Natural killer cell treated with Interleukin-12 subunit alpha and Interleukin-12 subunit beta and Interleukin-15 and Interleukin-18, amount 100 ng/mL, for 72 hours (primary cell): ENCODE measurements at regions not wholly inside any gene's neighbourhood (a gene's known extent, or its start where the extent isn't known, plus 50 kb on each side); places are given as distances from the start of the nearest gene placed in this dataset.

ENCODE experiments used
- ATAC-seq, 2 donors: fragments of 150-1000 bp; cut with Tn5 transposase in 1 of 2; sonication (Bioruptor Pico), chemical (Tn5 transposase) in 1 of 2; 2 replicates each; pipeline ENCODE4 v1.10.0; 2021
- DNase-seq: peaks from one replicate; pipeline ENCODE4 v3.0.0; 2022; ENCODE audit warnings: low spot score
- H3K27ac Mint-ChIP-seq, 2 donors: 1 replicate in 1 of 2; 2 replicates in 1 of 2; pipeline ENCODE4 v1.8.0; 2022; ENCODE audit warnings: mixed read lengths in 2 of 2, mild to moderate bottlenecking in 1 of 2, moderate library complexity in 1 of 2
- H3K27me3 Mint-ChIP-seq, 2 donors: 1 replicate in 1 of 2; 2 replicates in 1 of 2; pipeline ENCODE4 v1.8.0; 2022; ENCODE audit warnings: mixed read lengths in 2 of 2
- H3K36me3 Mint-ChIP-seq: one replicate; pipeline ENCODE4 v1.8.0; 2022; ENCODE audit warnings: mixed read lengths
- H3K4me1 Mint-ChIP-seq, 2 donors: 1 replicate in 1 of 2; 2 replicates in 1 of 2; pipeline ENCODE4 v1.8.0; 2022; ENCODE audit warnings: low read depth in 2 of 2, mixed read lengths in 2 of 2, mild to moderate bottlenecking in 1 of 2
- H3K4me3 Mint-ChIP-seq: one replicate; pipeline ENCODE4 v1.8.0; 2022; ENCODE audit warnings: mixed read lengths
- H3K9me3 Mint-ChIP-seq: 2 replicates; pipeline ENCODE4 v1.8.0; 2022; ENCODE audit warnings: mixed read lengths

- Mint-ChIP-seq H3K4me3 (no peak overlapping the region), H3K36me3 (peaks cover 7% of the 10 kb centered on the region), H3K27me3 (peaks cover 13 to 14% of the 10 kb centered on the region in 2 donors), H3K27ac (no peak overlapping the region), H3K4me1 (no peaks in the 10 kb centered on the region), H3K9me3 (peaks cover 4% of the 10 kb centered on the region)
- ATAC-seq (no peak), DNase-seq (no peak)
These were observed 271.8 kb downstream of the QKI start for GRCh38 chr6:163686301-163686700.

GRCh38 chr6:163683105-163683622 is 268.6 kb downstream of the QKI start:
- no peak overlapping the region for H3K4me3 Mint-ChIP-seq
- H3K36me3 Mint-ChIP-seq: peaks cover 7% of the 10 kb centered on the region
- peaks cover 0 to 4% of the 10 kb centered on the region in 2 donors for H3K4me1 Mint-ChIP-seq
- ATAC-seq: no peak
- H3K27ac Mint-ChIP-seq: no peak overlapping the region
- no peak for DNase-seq
- peaks cover 4% of the 10 kb centered on the region for H3K9me3 Mint-ChIP-seq
- H3K27me3 Mint-ChIP-seq: peaks cover 13% of the 10 kb centered on the region in 2 donors

- H3K4me1 Mint-ChIP-seq: peaks cover 0 to 4% of the 10 kb centered on the region in 2 donors
- H3K27ac Mint-ChIP-seq: no peak overlapping the region
- H3K4me3 Mint-ChIP-seq: no peak overlapping the region
- H3K36me3 Mint-ChIP-seq: peaks cover 7% of the 10 kb centered on the region
- H3K27me3 Mint-ChIP-seq: peaks cover 10 to 12% of the 10 kb centered on the region in 2 donors
- DNase-seq (no peak), ATAC-seq (no peak)
- H3K9me3 Mint-ChIP-seq: peaks cover 4% of the 10 kb centered on the region
These were observed 265.2 kb downstream of the QKI start for GRCh38 chr6:163679753-163680152.

- Mint-ChIP-seq H3K27ac (no peak overlapping the region), H3K4me3 (no peak overlapping the region), H3K4me1 (peaks cover 0 to 4% of the 10 kb centered on the region in 2 donors), H3K9me3 (peaks cover 4% of the 10 kb centered on the region), H3K36me3 (peaks cover 5% of the 10 kb centered on the region), H3K27me3 (peaks cover 6 to 9% of the 10 kb centered on the region in 2 donors)
- DNase-seq (no peak), ATAC-seq (no peak)
These were observed 264.6 kb downstream of the QKI start for GRCh38 chr6:163679012-163679660.

GRCh38 chr6:163675611-163676010 is 261.1 kb downstream of the QKI start:
- Mint-ChIP-seq H3K4me1 (peaks cover 0 to 4% of the 10 kb centered on the region in 2 donors), H3K27ac (no peak overlapping the region), H3K4me3 (no peak overlapping the region), H3K27me3 (peaks cover 0 to 5% of the 10 kb centered on the region in 2 donors), H3K9me3 (no peaks in the 10 kb centered on the region), H3K36me3 (no peaks in the 10 kb centered on the region)
- ATAC-seq: no peak
- DNase-seq: no peak

GRCh38 chr6:163672710-163673109 is 258.2 kb downstream of the QKI start:
- peaks cover 0 to 5% of the 10 kb centered on the region in 2 donors for H3K27me3 Mint-ChIP-seq
- H3K36me3 Mint-ChIP-seq: no peaks in the 10 kb centered on the region
- H3K9me3 Mint-ChIP-seq: no peaks in the 10 kb centered on the region
- H3K27ac Mint-ChIP-seq: no peak overlapping the region
- no peak overlapping the region for H3K4me3 Mint-ChIP-seq
- DNase-seq (no peak), ATAC-seq (no peak)
- peaks cover 5 to 6% of the 10 kb centered on the region in 2 donors for H3K4me1 Mint-ChIP-seq

- DNase-seq (no peak), ATAC-seq (no peak)
- no peaks in the 10 kb centered on the region for H3K36me3 Mint-ChIP-seq
- H3K27me3 Mint-ChIP-seq: peaks cover 0 to 5% of the 10 kb centered on the region in 2 donors
- H3K9me3 Mint-ChIP-seq: no peaks in the 10 kb centered on the region
- peaks cover 13 to 14% of the 10 kb centered on the region in 2 donors for H3K4me1 Mint-ChIP-seq
- H3K27ac Mint-ChIP-seq: no peak overlapping the region
- no peak overlapping the region for H3K4me3 Mint-ChIP-seq
These were observed 257.3 kb downstream of the QKI start for GRCh38 chr6:163671791-163672190.

GRCh38 chr6:163671355-163671754 is 256.8 kb downstream of the QKI start:
- H3K27ac Mint-ChIP-seq: no peak overlapping the region
- peaks cover 16 to 18% of the 10 kb centered on the region in 2 donors for H3K4me1 Mint-ChIP-seq
- H3K4me3 Mint-ChIP-seq: no peak overlapping the region
- H3K9me3 Mint-ChIP-seq: no peaks in the 10 kb centered on the region
- DNase-seq (no peak), ATAC-seq (no peak)
- no peaks in the 10 kb centered on the region for H3K36me3 Mint-ChIP-seq
- H3K27me3 Mint-ChIP-seq: peaks cover 0 to 5% of the 10 kb centered on the region in 2 donors

- Mint-ChIP-seq H3K27me3 (peaks cover 0 to 5% of the 10 kb centered on the region in 2 donors), H3K4me1 (peaks cover 16 to 18% of the 10 kb centered on the region in 2 donors), H3K36me3 (no peaks in the 10 kb centered on the region), H3K27ac (no peak overlapping the region), H3K9me3 (no peaks in the 10 kb centered on the region), H3K4me3 (no peak overlapping the region)
- ATAC-seq: no peak
- no peak for DNase-seq
These were observed 255.8 kb downstream of the QKI start for GRCh38 chr6:163670336-163670735.

- H3K36me3 Mint-ChIP-seq: no peaks in the 10 kb centered on the region
- H3K9me3 Mint-ChIP-seq: no peaks in the 10 kb centered on the region
- peaks cover 0 to 2% of the 10 kb centered on the region in 2 donors for H3K27me3 Mint-ChIP-seq
- H3K27ac Mint-ChIP-seq: no peak overlapping the region
- peak overlapping the region; percentile 31 for H3K4me3 Mint-ChIP-seq
- peaks cover 16 to 18% of the 10 kb centered on the region in 2 donors for H3K4me1 Mint-ChIP-seq
- DNase-seq (no peak), ATAC-seq (no peak)
These were observed 253.5 kb downstream of the QKI start for GRCh38 chr6:163668061-163668426.

- H3K9me3 Mint-ChIP-seq: no peaks in the 10 kb centered on the region
- peaks cover 0 to 2% of the 10 kb centered on the region in 2 donors for H3K27me3 Mint-ChIP-seq
- peak; percentile 63 for DNase-seq
- H3K4me3 Mint-ChIP-seq: peak overlapping the region; percentile 31
- no peaks in the 10 kb centered on the region for H3K36me3 Mint-ChIP-seq
- peaks cover 16 to 18% of the 10 kb centered on the region in 2 donors for H3K4me1 Mint-ChIP-seq
- peak; percentile 87 for ATAC-seq
- peak overlapping the region in 1 of 2 donors; percentile 3 for H3K27ac Mint-ChIP-seq
These were observed 253.0 kb downstream of the QKI start for GRCh38 chr6:163667372-163668060.

- DNase-seq: no peak
- ATAC-seq: no peak
- Mint-ChIP-seq H3K4me3 (no peak overlapping the region), H3K9me3 (no peaks in the 10 kb centered on the region), H3K4me1 (peaks cover 27 to 29% of the 10 kb centered on the region in 2 donors), H3K27ac (no peak overlapping the region), H3K27me3 (peaks cover 0 to 6% of the 10 kb centered on the region in 2 donors), H3K36me3 (no peaks in the 10 kb centered on the region)
These were observed 250.9 kb downstream of the QKI start for GRCh38 chr6:163665464-163665863.

- H3K36me3 Mint-ChIP-seq: peaks cover 13% of the 10 kb centered on the region
- H3K4me1 Mint-ChIP-seq: peaks cover 27 to 29% of the 10 kb centered on the region in 2 donors
- no peaks in the 10 kb centered on the region for H3K9me3 Mint-ChIP-seq
- no peak for ATAC-seq
- no peak for DNase-seq
- no peak overlapping the region for H3K27ac Mint-ChIP-seq
- peaks cover 17 to 19% of the 10 kb centered on the region in 2 donors for H3K27me3 Mint-ChIP-seq
- no peak overlapping the region for H3K4me3 Mint-ChIP-seq
These were observed 249.1 kb downstream of the QKI start for GRCh38 chr6:163663575-163663974.

GRCh38 chr6:163662604-163663225 is 248.2 kb downstream of the QKI start:
- no peak overlapping the region for H3K27ac Mint-ChIP-seq
- DNase-seq: no peak
- H3K4me3 Mint-ChIP-seq: no peak overlapping the region
- peaks cover 3% of the 10 kb centered on the region for H3K9me3 Mint-ChIP-seq
- peaks cover 17% of the 10 kb centered on the region for H3K36me3 Mint-ChIP-seq
- H3K4me1 Mint-ChIP-seq: peaks cover 21 to 24% of the 10 kb centered on the region in 2 donors
- H3K27me3 Mint-ChIP-seq: peaks cover 22 to 23% of the 10 kb centered on the region in 2 donors
- ATAC-seq: no peak
